ENCODE measurements at regions not wholly inside any gene's neighbourhood (a gene's known extent, or its start where the extent isn't known, plus 50 kb on each side); places are given as distances from the start of the nearest gene placed in this dataset.

GRCh38 chr18:45330170-45330594 is 285.1 kb upstream of the SLC14A2 start:
- TF ChIP-seq CTCF (IDR thresholded peaks at IDR 0.05) = no peak
- TF ChIP-seq POLR2A (IDR thresholded peaks at IDR 0.05) = no peak
